Ishikawa (cell line): ENCODE measurements at regions not wholly inside any gene's neighbourhood (a gene's known extent, or its start where the extent isn't known, plus 50 kb on each side); places are given as distances from the start of the nearest gene placed in this dataset.

ENCODE experiments used
- CEBPB ChIP-seq: IDR thresholded peaks from 2 replicates; pipeline ENCODE4 v1.6.1; 2012
- CREB1 ChIP-seq: IDR thresholded peaks from 2 replicates; pipeline ENCODE4 v1.6.1; 2012; ENCODE audit warnings: low read depth
- EGR1 ChIP-seq: IDR thresholded peaks from 2 replicates; pipeline ENCODE4 v1.6.1; 2012
- EP300 ChIP-seq: IDR thresholded peaks from 2 replicates; pipeline ENCODE4 v1.6.1; 2012; ENCODE audit warnings: borderline replicate concordance
- FOXM1 ChIP-seq: IDR thresholded peaks from 2 replicates; pipeline ENCODE4 v1.6.1; 2012; ENCODE audit warnings: low read depth, borderline replicate concordance
- MAX ChIP-seq: IDR thresholded peaks from 2 replicates; pipeline ENCODE4 v1.6.1; 2012
- NFIC ChIP-seq: IDR thresholded peaks from 2 replicates; pipeline ENCODE4 v1.6.1; 2012
- RAD21 ChIP-seq: IDR thresholded peaks from 2 replicates; pipeline ENCODE4 v1.6.1; 2012; ENCODE audit warnings: low read depth
- REST ChIP-seq: IDR thresholded peaks from 2 replicates; pipeline ENCODE4 v1.6.1; 2012; ENCODE audit warnings: low read depth, mild to moderate bottlenecking
- TAF1 ChIP-seq: IDR thresholded peaks from 2 replicates; pipeline ENCODE4 v1.6.1; 2012; ENCODE audit warnings: low read depth, mild to moderate bottlenecking
- TCF12 ChIP-seq: IDR thresholded peaks from 2 replicates; pipeline ENCODE4 v1.6.1; 2012; ENCODE audit warnings: low read depth
- TEAD4 ChIP-seq: IDR thresholded peaks from 2 replicates; pipeline ENCODE4 v1.6.1; 2012
- YY1 ChIP-seq: IDR thresholded peaks from 2 replicates; pipeline ENCODE4 v1.6.1; 2012; ENCODE audit warnings: low read depth
- ZBTB7A ChIP-seq: IDR thresholded peaks from 2 replicates; pipeline ENCODE4 v1.6.1; 2012; ENCODE audit warnings: low read depth
- TF ChIP-seq, protein P1 (sequence below): IDR thresholded peaks from 2 replicates; pipeline ENCODE4 v1.6.1; 2012

DNA sequence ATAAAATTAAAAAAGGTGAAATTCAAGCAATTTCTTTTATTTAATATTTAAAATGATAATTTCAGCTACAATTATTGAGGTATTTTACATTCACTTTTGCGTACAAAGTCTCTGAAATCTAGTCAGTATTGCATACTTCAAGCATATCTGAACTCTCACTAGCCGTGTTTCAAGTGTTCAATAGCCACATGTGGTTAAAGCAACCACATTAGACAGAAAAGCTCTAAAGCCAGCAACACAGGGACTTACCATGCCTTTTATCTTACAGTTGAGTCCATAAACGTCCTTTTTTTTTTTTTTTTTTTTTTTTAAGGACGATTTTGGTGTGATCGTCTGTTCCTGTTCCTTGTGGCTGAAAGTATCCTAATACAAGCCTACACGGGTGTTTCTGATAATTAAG, 257.0 kb upstream of the RGMA start:
- TF ChIP-seq, protein P1, sequence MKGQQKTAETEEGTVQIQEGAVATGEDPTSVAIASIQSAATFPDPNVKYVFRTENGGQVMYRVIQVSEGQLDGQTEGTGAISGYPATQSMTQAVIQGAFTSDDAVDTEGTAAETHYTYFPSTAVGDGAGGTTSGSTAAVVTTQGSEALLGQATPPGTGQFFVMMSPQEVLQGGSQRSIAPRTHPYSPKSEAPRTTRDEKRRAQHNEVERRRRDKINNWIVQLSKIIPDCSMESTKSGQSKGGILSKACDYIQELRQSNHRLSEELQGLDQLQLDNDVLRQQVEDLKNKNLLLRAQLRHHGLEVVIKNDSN, result no peak
- TF ChIP-seq NFIC, result no peak
- TF ChIP-seq MAX, result no peak
- TF ChIP-seq TAF1, result no peak
- no peak for TF ChIP-seq TEAD4
- TF ChIP-seq ZBTB7A, result no peak
- TF ChIP-seq YY1, result no peak
- TF ChIP-seq EGR1, result no peak
- no peak for TF ChIP-seq TCF12
- no peak for TF ChIP-seq FOXM1
- no peak for TF ChIP-seq REST

GRCh38 chr15:93341164-93341563, 252.2 kb upstream of the RGMA start:
- TF ChIP-seq RAD21 (no peak), EP300 (no peak), CREB1 (no peak), CEBPB (no peak), ZBTB7A (no peak), REST (no peak), TAF1 (no peak), FOXM1 (no peak), NFIC (no peak), YY1 (no peak), MAX (no peak), TEAD4 (no peak)

DNA sequence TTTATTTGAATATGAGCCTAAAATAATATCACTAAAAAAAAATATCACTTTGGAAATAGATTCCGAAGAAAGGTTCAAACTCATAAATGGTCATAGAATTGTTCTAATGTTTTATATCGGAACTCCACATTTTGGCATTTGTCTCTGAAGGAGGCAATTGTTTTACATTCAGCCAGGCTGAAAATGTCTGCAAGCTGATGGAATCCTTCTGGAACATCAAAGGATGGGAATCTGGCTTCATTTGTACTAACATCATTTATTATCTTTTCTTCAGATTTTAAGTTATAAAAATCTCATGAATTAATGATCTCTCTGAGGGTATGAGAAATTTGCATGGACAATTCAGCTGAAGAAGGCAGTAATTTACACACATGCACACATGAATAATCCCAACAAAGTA, 251.4 kb upstream of the RGMA start:
- no peak for TF ChIP-seq MAX
- no peak for TF ChIP-seq ZBTB7A
- no peak for TF ChIP-seq CREB1
- TF ChIP-seq, protein P1, result no peak
- TF ChIP-seq EGR1, result no peak
- TF ChIP-seq TAF1, result no peak
- TF ChIP-seq REST, result no peak
- no peak for TF ChIP-seq YY1
- TF ChIP-seq CEBPB, result no peak
- TF ChIP-seq TCF12, result no peak
- TF ChIP-seq RAD21, result no peak
- TF ChIP-seq TEAD4, result no peak
- no peak for TF ChIP-seq NFIC
- no peak for TF ChIP-seq EP300

DNA sequence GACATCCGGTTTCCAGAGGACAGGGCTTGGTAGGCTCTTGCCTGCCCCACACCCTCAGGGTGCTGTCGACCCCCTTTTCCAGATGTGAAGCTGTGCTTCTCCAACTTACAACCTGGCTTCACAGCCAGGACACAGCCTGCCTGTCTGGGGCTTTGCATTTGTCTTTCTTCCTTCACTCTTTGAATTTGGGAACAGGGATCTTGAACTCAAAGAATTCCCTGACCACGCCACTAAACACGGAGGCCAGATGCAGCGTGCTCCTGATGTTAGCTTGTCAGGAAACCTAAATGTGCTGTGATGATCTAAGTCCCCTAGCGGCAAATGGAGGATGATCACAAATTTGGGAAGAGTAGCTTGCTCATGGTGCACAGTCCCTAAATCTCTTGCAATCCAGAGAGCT, 244.8 kb upstream of the RGMA start:
- TF ChIP-seq TAF1, result no peak
- no peak for TF ChIP-seq NFIC
- TF ChIP-seq TCF12, result no peak
- TF ChIP-seq MAX, result no peak
- no peak for TF ChIP-seq EP300
- TF ChIP-seq YY1, result no peak
- no peak for TF ChIP-seq CREB1
- no peak for TF ChIP-seq CEBPB
- no peak for TF ChIP-seq FOXM1
- TF ChIP-seq TEAD4, result no peak
- TF ChIP-seq, protein P1, result no peak
- TF ChIP-seq REST, result no peak
- no peak for TF ChIP-seq ZBTB7A
- no peak for TF ChIP-seq EGR1
- no peak for TF ChIP-seq RAD21
